Liver (tissue), 8 donors: ENCODE measurements at regions not wholly inside any gene's neighbourhood (a gene's known extent, or its start where the extent isn't known, plus 50 kb on each side); places are given as distances from the start of the nearest gene placed in this dataset.

ENCODE experiments used
- DNase-seq: peaks from one replicate; pipeline ENCODE4 v3.0.0-alpha.2; 2017; ENCODE audit warnings: low spot score
- H3K27ac ChIP-seq, 2 donors: one replicate each; pipeline ENCODE4 v1.7.0; 2013; ENCODE audit warnings: inconsistent platforms in 2 of 2, low read length in 2 of 2, control low read depth in 1 of 2, low read depth in 1 of 2, mild to moderate bottlenecking in 1 of 2
- H3K27me3 ChIP-seq, 4 donors: one replicate each; pipeline versions ENCODE4 v1.6.1 to v1.7.0; 2013; ENCODE audit warnings: low read length in 3 of 4, inconsistent platforms in 1 of 4, mild to moderate bottlenecking in 1 of 4, moderate library complexity in 1 of 4; ENCODE audit not compliant: control insufficient read depth in 4 of 4, insufficient read depth in 4 of 4
- H3K36me3 ChIP-seq, 4 donors: one replicate each; pipeline versions ENCODE4 v1.6.1 to v1.7.0; 2013; ENCODE audit warnings: low read length in 3 of 4, mild to moderate bottlenecking in 3 of 4, low read depth in 1 of 4, moderate library complexity in 1 of 4; ENCODE audit not compliant: control insufficient read depth in 4 of 4, insufficient read depth in 3 of 4
- H3K4me1 ChIP-seq, 4 donors: one replicate each; pipeline versions ENCODE4 v1.6.1 to v1.7.0; 2013; ENCODE audit warnings: low read length in 3 of 4, mild to moderate bottlenecking in 3 of 4, moderate library complexity in 1 of 4; ENCODE audit not compliant: control insufficient read depth in 4 of 4, insufficient read depth in 4 of 4
- H3K4me3 ChIP-seq, 3 donors: one replicate each; pipeline versions ENCODE4 v1.6.1 to v1.7.0; 2013; ENCODE audit warnings: low read length in 3 of 3, control low read depth in 1 of 3, low read depth in 1 of 3, mild to moderate bottlenecking in 1 of 3
- H3K9ac ChIP-seq, 2 donors: one replicate each; pipeline ENCODE4 v1.7.0; 2013; ENCODE audit warnings: low read length in 2 of 2, mild to moderate bottlenecking in 2 of 2, moderate library complexity in 2 of 2, control low read depth in 1 of 2, low read depth in 1 of 2
- H3K9me3 ChIP-seq, 4 donors: one replicate each; pipeline versions ENCODE4 v1.6.1 to v1.7.0; 2013; ENCODE audit warnings: low read length in 3 of 4; ENCODE audit not compliant: control insufficient read depth in 4 of 4
- EGR1 ChIP-seq, 2 donors: IDR thresholded peaks; 2 replicates each; pipeline ENCODE4 v1.6.1; 2016 to 2018; ENCODE audit warnings: antibody characterized with exemption in 2 of 2, low read depth in 2 of 2
- FOXA1 ChIP-seq: IDR thresholded peaks from 2 replicates; pipeline ENCODE4 v1.6.1; 2016; ENCODE audit warnings: antibody characterized with exemption
- FOXA2 ChIP-seq: IDR thresholded peaks from 2 replicates; pipeline ENCODE4 v1.6.1; 2016; ENCODE audit warnings: antibody characterized with exemption
- GABPA ChIP-seq, 2 donors: IDR thresholded peaks in 1 of 2; conservative IDR thresholded peaks in 1 of 2; 2 replicates each; pipeline ENCODE4 v1.6.1; 2016; ENCODE audit warnings: antibody characterized with exemption in 2 of 2, mild to moderate bottlenecking in 1 of 2, moderate library complexity in 1 of 2
- HNF4A ChIP-seq, 2 donors: conservative IDR thresholded peaks; 2 replicates each; pipeline ENCODE4 v1.6.1; 2016; ENCODE audit warnings: antibody characterized with exemption in 2 of 2, mild to moderate bottlenecking in 2 of 2
- HNF4G ChIP-seq: IDR thresholded peaks from 2 replicates; pipeline ENCODE4 v1.6.1; 2016; ENCODE audit warnings: antibody characterized with exemption
- MAX ChIP-seq: IDR thresholded peaks from 2 replicates; pipeline ENCODE4 v1.6.1; 2016; ENCODE audit warnings: antibody characterized with exemption
- NR2F2 ChIP-seq: IDR thresholded peaks from 2 replicates; pipeline ENCODE4 v1.6.1; 2016; ENCODE audit warnings: antibody characterized with exemption
- RAD21 ChIP-seq, 2 donors: IDR thresholded peaks; 2 replicates each; pipeline ENCODE4 v1.6.1; 2016; ENCODE audit warnings: antibody characterized with exemption in 2 of 2, mild to moderate bottlenecking in 2 of 2
- REST ChIP-seq: IDR thresholded peaks from 2 replicates; pipeline ENCODE4 v1.6.1; 2016; ENCODE audit warnings: antibody characterized with exemption, mild to moderate bottlenecking
- RXRA ChIP-seq, 2 donors: IDR thresholded peaks; 2 replicates each; pipeline ENCODE4 v1.6.1; 2017 to 2018; ENCODE audit warnings: antibody characterized with exemption in 2 of 2, mild to moderate bottlenecking in 1 of 2
- SP1 ChIP-seq: IDR thresholded peaks from 2 replicates; pipeline ENCODE4 v1.6.1; 2018; ENCODE audit warnings: antibody characterized with exemption, mild to moderate bottlenecking
- TAF1 ChIP-seq: conservative IDR thresholded peaks from 2 replicates; pipeline ENCODE4 v1.6.1; 2016; ENCODE audit warnings: antibody characterized with exemption, mild to moderate bottlenecking
- WGBS: extraction: QIAGEN DNeasy Blood & Tissue Kit; methylation state at CpG from one replicate; pipeline ENCODE4 v1.1.7; 2013; 5-methylcytosine and 5-hydroxymethylcytosine counted together
- TF ChIP-seq, protein P1 (sequence below): IDR thresholded peaks from 2 replicates; pipeline ENCODE4 v1.6.1; 2016; ENCODE audit warnings: antibody characterized with exemption
- TF ChIP-seq, protein P2 (sequence below): IDR thresholded peaks from 2 replicates; pipeline ENCODE4 v1.6.1; 2016; ENCODE audit warnings: antibody characterized with exemption
- TF ChIP-seq, protein P3 (sequence below): fragments of 150-350 bp; IDR thresholded peaks from 2 replicates; pipeline ENCODE4 v1.5.1; 2017; ENCODE audit warnings: improper control_type of control experiment, low read depth, low read length; ENCODE audit not compliant: missing input control
- donor health status: healthy.
- donor health status: healthy.
- donor health status: healthy.
- donor health status: healthy.
- donor health status: healthy.

DNA sequence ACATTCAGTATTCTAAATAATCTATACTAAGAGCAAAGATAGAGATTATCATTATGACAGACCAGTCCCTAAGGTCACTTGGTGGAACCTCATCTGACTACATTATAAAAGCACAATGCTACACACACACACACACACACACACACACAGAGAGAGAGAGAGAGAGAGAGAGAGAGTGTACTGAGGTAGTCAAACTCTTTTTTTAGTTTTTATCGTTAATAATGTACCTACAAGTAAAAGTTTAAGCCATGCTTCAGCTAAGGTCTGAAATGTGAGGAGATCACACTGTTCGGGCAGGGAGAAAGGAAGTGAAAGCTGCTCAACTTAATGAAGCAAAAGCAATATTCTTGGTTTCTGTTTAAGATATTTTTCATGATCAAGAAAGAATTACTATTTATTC lies 75.8 kb upstream of the CCDC160 start:
- WGBS: 67% methylated on average over 2 of the region's 2 CpGs
- H3K9ac ChIP-seq: no peak overlapping the region
- no peaks in the 10 kb centered on the region for H3K36me3 ChIP-seq
- no peaks in the 10 kb centered on the region for H3K9me3 ChIP-seq
- no peak overlapping the region for H3K4me3 ChIP-seq
- no peak overlapping the region for H3K27ac ChIP-seq
- peaks cover 0 to 2% (median 0%) of the 10 kb centered on the region in 4 donors for H3K27me3 ChIP-seq
- TF ChIP-seq RXRA (IDR thresholded peaks at IDR 0.05): no peak
- no peak for TF ChIP-seq GABPA (IDR thresholded peaks at IDR 0.05 in 1 of 2, conservative IDR thresholded peaks at IDR 0.05 in 1 of 2)
- no peak for DNase-seq
- no peaks in the 10 kb centered on the region for H3K4me1 ChIP-seq

GRCh38 chrX:134162032-134162431 lies 75.0 kb upstream of the CCDC160 start:
- Histone ChIP-seq H3K9me3 (no peaks in the 10 kb centered on the region), H3K36me3 (no peaks in the 10 kb centered on the region), H3K27ac (no peak overlapping the region), H3K27me3 (peaks cover 0 to 2% (median 0%) of the 10 kb centered on the region in 4 donors), H3K9ac (no peak overlapping the region), H3K4me1 (no peaks in the 10 kb centered on the region), H3K4me3 (no peak overlapping the region)
- TF ChIP-seq TAF1 (no peak), FOXA1 (no peak), HNF4A (conservative IDR thresholded peaks at IDR 0.05) (no peak), FOXA2 (no peak), HNF4G (no peak), REST (no peak), NR2F2 (no peak), EGR1 (IDR thresholded peaks at IDR 0.05; ENCODE audit: low read depth in 2 of 2) (no peak), SP1 (no peak), RAD21 (IDR thresholded peaks at IDR 0.05) (no peak), GABPA (IDR thresholded peaks at IDR 0.05 in 1 of 2, conservative IDR thresholded peaks at IDR 0.05 in 1 of 2) (no peak), MAX (no peak), RXRA (IDR thresholded peaks at IDR 0.05) (no peak)
- TF ChIP-seq, protein P1, sequence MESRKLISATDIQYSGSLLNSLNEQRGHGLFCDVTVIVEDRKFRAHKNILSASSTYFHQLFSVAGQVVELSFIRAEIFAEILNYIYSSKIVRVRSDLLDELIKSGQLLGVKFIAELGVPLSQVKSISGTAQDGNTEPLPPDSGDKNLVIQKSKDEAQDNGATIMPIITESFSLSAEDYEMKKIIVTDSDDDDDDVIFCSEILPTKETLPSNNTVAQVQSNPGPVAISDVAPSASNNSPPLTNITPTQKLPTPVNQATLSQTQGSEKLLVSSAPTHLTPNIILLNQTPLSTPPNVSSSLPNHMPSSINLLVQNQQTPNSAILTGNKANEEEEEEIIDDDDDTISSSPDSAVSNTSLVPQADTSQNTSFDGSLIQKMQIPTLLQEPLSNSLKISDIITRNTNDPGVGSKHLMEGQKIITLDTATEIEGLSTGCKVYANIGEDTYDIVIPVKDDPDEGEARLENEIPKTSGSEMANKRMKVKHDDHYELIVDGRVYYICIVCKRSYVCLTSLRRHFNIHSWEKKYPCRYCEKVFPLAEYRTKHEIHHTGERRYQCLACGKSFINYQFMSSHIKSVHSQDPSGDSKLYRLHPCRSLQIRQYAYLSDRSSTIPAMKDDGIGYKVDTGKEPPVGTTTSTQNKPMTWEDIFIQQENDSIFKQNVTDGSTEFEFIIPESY: no peak
- TF ChIP-seq, protein P2, sequence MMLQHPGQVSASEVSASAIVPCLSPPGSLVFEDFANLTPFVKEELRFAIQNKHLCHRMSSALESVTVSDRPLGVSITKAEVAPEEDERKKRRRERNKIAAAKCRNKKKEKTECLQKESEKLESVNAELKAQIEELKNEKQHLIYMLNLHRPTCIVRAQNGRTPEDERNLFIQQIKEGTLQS: no peak
- TF ChIP-seq, protein P3, sequence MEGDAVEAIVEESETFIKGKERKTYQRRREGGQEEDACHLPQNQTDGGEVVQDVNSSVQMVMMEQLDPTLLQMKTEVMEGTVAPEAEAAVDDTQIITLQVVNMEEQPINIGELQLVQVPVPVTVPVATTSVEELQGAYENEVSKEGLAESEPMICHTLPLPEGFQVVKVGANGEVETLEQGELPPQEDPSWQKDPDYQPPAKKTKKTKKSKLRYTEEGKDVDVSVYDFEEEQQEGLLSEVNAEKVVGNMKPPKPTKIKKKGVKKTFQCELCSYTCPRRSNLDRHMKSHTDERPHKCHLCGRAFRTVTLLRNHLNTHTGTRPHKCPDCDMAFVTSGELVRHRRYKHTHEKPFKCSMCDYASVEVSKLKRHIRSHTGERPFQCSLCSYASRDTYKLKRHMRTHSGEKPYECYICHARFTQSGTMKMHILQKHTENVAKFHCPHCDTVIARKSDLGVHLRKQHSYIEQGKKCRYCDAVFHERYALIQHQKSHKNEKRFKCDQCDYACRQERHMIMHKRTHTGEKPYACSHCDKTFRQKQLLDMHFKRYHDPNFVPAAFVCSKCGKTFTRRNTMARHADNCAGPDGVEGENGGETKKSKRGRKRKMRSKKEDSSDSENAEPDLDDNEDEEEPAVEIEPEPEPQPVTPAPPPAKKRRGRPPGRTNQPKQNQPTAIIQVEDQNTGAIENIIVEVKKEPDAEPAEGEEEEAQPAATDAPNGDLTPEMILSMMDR: no peak
- DNase-seq: no peak
